HepG2 (cell line): ENCODE measurements at regions not wholly inside any gene's neighbourhood (a gene's known extent, or its start where the extent isn't known, plus 50 kb on each side); places are given as distances from the start of the nearest gene placed in this dataset.

Experiments
- ATAC-seq: fragments of 200-7000 bp; cut with Tn5 transposase; 3 replicates; pipeline ENCODE4 v1.9.1; 2020; ENCODE audit warnings: mild to moderate bottlenecking, moderate library complexity
- BruUV-seq: library from RNA; stranded (reverse); fragments of 400-500 nt; replicated peaks from 2 replicates; lab custom pipeline; 2021; lab: Mats Ljungman, UMichigan
- CTCF ChIA-PET: fragments of 300-600 bp; formaldehyde crosslinking; extraction: SDS; loops from one replicate; lab custom pipeline; 2021; ENCODE audit warnings: low total read pairs, inconsistent platforms, low intra/inter-chr PET ratio; lab: Yijun Ruan, JAX
- POLR2A ChIA-PET: fragments of 350-600 bp; sonication (Branson Sonifier 250); formaldehyde crosslinking; loops from one replicate; lab custom pipeline; 2020; ENCODE audit warnings: antibody characterized with exemption, inconsistent platforms; lab: Yijun Ruan, JAX
- DNase-seq: peaks from one replicate; pipeline ENCODE4 v3.0.0-alpha.2; 2015; ENCODE audit warnings: low spot score
- FAIRE-seq: peaks from 3 replicates; lab custom pipeline; 2011; peaks lifted over from hg19 to GRCh38; lab: Jason Lieb, UNC
- H2AFZ ChIP-seq: one replicate; pipeline ENCODE4 v1.6.1; 2011; ENCODE audit warnings: low read length, inconsistent platforms
- H3K27ac ChIP-seq: fragments of 300-600 bp; 3 replicates; pipeline ENCODE4 v1.8.0; 2011; ENCODE audit warnings: mixed run types, mild to moderate bottlenecking, mixed read lengths, low read length, inconsistent platforms; ENCODE audit not compliant: insufficient read depth; ENCODE audit errors: extremely low read length
- H3K27me3 ChIP-seq, 2 experiments: fragments of 200-600 bp in 1 of 2; 2 replicates in 1 of 2; 3 replicates in 1 of 2; pipeline versions ENCODE4 v1.6.0 to v1.8.0; 2011; ENCODE audit warnings: low read length in 2 of 2, mild to moderate bottlenecking in 2 of 2, moderate library complexity in 2 of 2, inconsistent platforms in 1 of 2; ENCODE audit not compliant: insufficient read depth in 2 of 2, control insufficient read depth in 1 of 2
- H3K36me3 ChIP-seq, 2 experiments: fragments of 200-600 bp in 1 of 2; replicated peaks in 1 of 2; 2 replicates in 1 of 2; 3 replicates in 1 of 2; pipeline versions ENCODE4 v1.5.1 to v1.8.0; 2011; ENCODE audit warnings: low read length in 2 of 2, inconsistent platforms in 1 of 2; ENCODE audit not compliant: insufficient read depth in 2 of 2, control insufficient read depth in 1 of 2
- H3K4me1 ChIP-seq: 2 replicates; pipeline ENCODE4 v1.5.1; 2012; ENCODE audit warnings: low read length, inconsistent platforms; ENCODE audit not compliant: insufficient read depth
- H3K4me2 ChIP-seq: 2 replicates; pipeline ENCODE4 v1.6.0; 2011; ENCODE audit warnings: low read depth, low read length, inconsistent platforms
- H3K4me3 ChIP-seq, 3 experiments: fragments of 200-600 bp in 1 of 3; sonication (generic), shearing (Covaris generic) in 1 of 3; replicated peaks in 1 of 3; 2 replicates each; pipeline ENCODE4 v1.5.1; 2011 to 2016; ENCODE audit warnings: low read length in 3 of 3, inconsistent platforms in 2 of 3, low read depth in 2 of 3, mild to moderate bottlenecking in 2 of 3, control low read depth in 1 of 3, mixed read lengths in 1 of 3; ENCODE audit not compliant: insufficient read depth in 1 of 3
- H3K79me2 ChIP-seq: one replicate; pipeline ENCODE4 v1.6.1; 2011; ENCODE audit warnings: low read length, inconsistent platforms; ENCODE audit not compliant: insufficient read depth
- H3K9ac ChIP-seq: 2 replicates; pipeline ENCODE4 v1.6.0; 2011; ENCODE audit warnings: mild to moderate bottlenecking, low read depth, low read length, inconsistent platforms; ENCODE audit not compliant: insufficient read depth
- H3K9me3 ChIP-seq: 2 replicates; pipeline ENCODE4 v1.5.1; 2012; ENCODE audit warnings: mild to moderate bottlenecking, low read length
- H4K20me1 ChIP-seq: 2 replicates; pipeline ENCODE4 v1.6.0; 2011; ENCODE audit warnings: inconsistent platforms, mild to moderate bottlenecking, low read length, moderate library complexity; ENCODE audit not compliant: insufficient read depth
- ATF7-NPFF ChIP-seq: sonication (generic); formaldehyde crosslinking; IDR thresholded peaks from 2 replicates; pipeline ENCODE4 v1.8.1; 2023; ENCODE audit warnings: mild to moderate bottlenecking, low read depth, missing genetic modification reagents, moderate library complexity
- CENPT ChIP-seq: sonication (generic); formaldehyde crosslinking; IDR thresholded peaks from 2 replicates; pipeline ENCODE4 v1.8.0; 2022; ENCODE audit warnings: low read depth, mild to moderate bottlenecking, moderate library complexity, missing genetic modification reagents
- FOXC1 ChIP-seq: sonication (generic); formaldehyde crosslinking; IDR thresholded peaks from 2 replicates; pipeline ENCODE4 v1.8.0; 2022; ENCODE audit warnings: mild to moderate bottlenecking, missing genetic modification reagents, borderline replicate concordance
- GRHL1 ChIP-seq: sonication (generic); formaldehyde crosslinking; conservative IDR thresholded peaks from 2 replicates; pipeline ENCODE4 v1.8.0; 2022; ENCODE audit warnings: missing genetic modification reagents
- HHEX ChIP-seq: IDR thresholded peaks from 2 replicates; pipeline ENCODE4 v1.6.1; 2016; ENCODE audit warnings: control low read depth
- HNRNPK ChIP-seq: fragments of 200-400 bp; formaldehyde crosslinking; IDR thresholded peaks from 2 replicates; pipeline ENCODE4 v1.6.1; 2018; ENCODE audit warnings: low read length, low read depth, moderate library complexity, mild to moderate bottlenecking; ENCODE audit not compliant: poor library complexity, severe bottlenecking
- JDP2 ChIP-seq: sonication (generic); formaldehyde crosslinking; IDR thresholded peaks from 2 replicates; pipeline ENCODE4 v1.8.1; 2022; ENCODE audit warnings: missing genetic modification reagents, borderline replicate concordance
- KLF16 ChIP-seq, 2 experiments: sonication (generic) in 1 of 2; formaldehyde crosslinking in 1 of 2; IDR thresholded peaks; 2 replicates each; pipeline versions ENCODE4 v1.6.1 to v1.8.0; 2016 to 2023; ENCODE audit warnings: missing genetic modification reagents in 2 of 2, missing compliant biosample characterization in 1 of 2
- MIER3 ChIP-seq: IDR thresholded peaks from 2 replicates; pipeline ENCODE4 v1.6.1; 2016; ENCODE audit warnings: missing compliant biosample characterization, borderline replicate concordance
- NFE2 ChIP-seq: sonication (generic); formaldehyde crosslinking; IDR thresholded peaks from 2 replicates; pipeline ENCODE4 v1.4.0; 2020; ENCODE audit warnings: missing genetic modification reagents
- POLR2G ChIP-seq: fragments of 200-400 bp; formaldehyde crosslinking; IDR thresholded peaks from 2 replicates; pipeline ENCODE4 v1.6.1; 2018; ENCODE audit warnings: mild to moderate bottlenecking, low read depth, low read length, moderate library complexity
- PPARG ChIP-seq: conservative IDR thresholded peaks from 2 replicates; pipeline ENCODE4 v1.6.1; 2016; ENCODE audit warnings: missing biosample characterization, missing genetic modification reagents
- SALL2 ChIP-seq: sonication (generic); formaldehyde crosslinking; IDR thresholded peaks from 2 replicates; pipeline ENCODE4 v1.8.1; 2023; ENCODE audit warnings: mild to moderate bottlenecking, missing genetic modification reagents, inconsistent platforms
- TEAD3 ChIP-seq: optimal IDR thresholded peaks from 2 replicates; pipeline ENCODE3; 2016; ENCODE audit warnings: borderline replicate concordance
- TGIF2 ChIP-seq: IDR thresholded peaks from 2 replicates; pipeline ENCODE4 v1.6.1; 2016; ENCODE audit warnings: control low read depth, missing compliant biosample characterization
- TP53 ChIP-seq: sonication (generic); formaldehyde crosslinking; conservative IDR thresholded peaks from 2 replicates; pipeline ENCODE4 v1.4.0; 2020; ENCODE audit warnings: missing genetic modification reagents
- ZNF326 ChIP-seq: sonication (generic); formaldehyde crosslinking; IDR thresholded peaks from 2 replicates; pipeline ENCODE4 v1.4.0; 2020; ENCODE audit warnings: missing genetic modification reagents, borderline replicate concordance
- ZNF773 ChIP-seq: sonication (generic); formaldehyde crosslinking; IDR thresholded peaks from 2 replicates; pipeline ENCODE4 v1.4.0; 2020; ENCODE audit warnings: missing genetic modification reagents, borderline replicate concordance
- ZNF878 ChIP-seq: sonication (generic); formaldehyde crosslinking; IDR thresholded peaks from 2 replicates; pipeline ENCODE4 v1.8.1; 2023; ENCODE audit warnings: mild to moderate bottlenecking, missing genetic modification reagents, moderate library complexity
- WGBS: methylation state at CpG from one replicate; pipeline ENCODE4 v1.1.6; 2017; ENCODE audit warnings: low lambda C conversion rate; 5-methylcytosine and 5-hydroxymethylcytosine counted together
- in situ Hi-C: cut with HindIII; loops from 2 replicates; pipeline ENCODE4 v1.10.0; 2017; ENCODE audit warnings: low pct_unique_long_range_greater_than_20kb; ENCODE audit not compliant: extremely low pct_ligation_motif_present
- intact Hi-C: fragments of 100-400 bp; cut with micrococcal nuclease; formaldehyde crosslinking; loops from one replicate; pipeline ENCODE4 v1.10.0; 2022; ENCODE audit not compliant: unreplicated experiment

- FAIRE-seq, result no peak
- Histone ChIP-seq H4K20me1 (no peaks in the 10 kb centered on the region), H2AFZ (no peak overlapping the region), H3K9ac (no peak overlapping the region), H3K27ac (no peak overlapping the region), H3K4me2 (no peak overlapping the region)
- 13% methylated on average over 3 of the region's 3 CpGs for WGBS
- no peak for TF ChIP-seq NFE2
- no peak for TF ChIP-seq JDP2 (CRISPR knock-in tag)
- no peak for TF ChIP-seq SALL2 (CRISPR knock-in tag)
- TF ChIP-seq POLR2G, result no peak
- TF ChIP-seq TP53 (CRISPR knock-in tag), result no peak
- no peak for TF ChIP-seq PPARG (CRISPR knock-in tag)
- TF ChIP-seq TGIF2 (CRISPR knock-in tag), result no peak
- TF ChIP-seq HNRNPK, result no peak
- TF ChIP-seq KLF16 (CRISPR knock-in tag; IDR thresholded peaks at IDR 0.05), result no peak
- no peak for TF ChIP-seq TEAD3 (CRISPR knock-in tag)
- no peak for TF ChIP-seq GRHL1 (CRISPR knock-in tag)
- no peak for TF ChIP-seq ZNF326 (CRISPR knock-in tag)
- no peak for TF ChIP-seq MIER3 (CRISPR knock-in tag)
- no peak for TF ChIP-seq ZNF878 (CRISPR knock-in tag)
- no peak for TF ChIP-seq ATF7-NPFF (CRISPR knock-in tag)
- no peak for TF ChIP-seq FOXC1 (CRISPR knock-in tag)
- no peak for TF ChIP-seq CENPT (CRISPR knock-in tag)
- TF ChIP-seq HHEX (CRISPR knock-in tag), result no peak
- no peak for TF ChIP-seq ZNF773 (CRISPR knock-in tag)
- TF ChIP-seq, all 625 proteins: peak for 0
- BruUV-seq, result no TSS peak
- Histone ChIP-seq H3K4me3 (no peak overlapping the region), H3K4me1 (no peaks in the 10 kb centered on the region), H3K27me3 (no peaks in the 10 kb centered on the region; a peak in 1 of 5 replicates), H3K36me3 (no peaks in the 10 kb centered on the region), H3K79me2 (no peaks in the 10 kb centered on the region), H3K9me3 (no peaks in the 10 kb centered on the region)
- ChIA-PET CTCF (no interaction called here), POLR2A (no interaction called here)
- intact Hi-C loops, result no loop called here
- in situ Hi-C loops, result no loop called here
- ATAC-seq (no peak), DNase-seq (no peak)
Measured at GRCh38 chr3:67167481-67167880, 169.4 kb downstream of the KBTBD8 start.
